ENCODE measurements at regions not wholly inside any gene's neighbourhood (a gene's known extent, or its start where the extent isn't known, plus 50 kb on each side); places are given as distances from the start of the nearest gene placed in this dataset.

DNA sequence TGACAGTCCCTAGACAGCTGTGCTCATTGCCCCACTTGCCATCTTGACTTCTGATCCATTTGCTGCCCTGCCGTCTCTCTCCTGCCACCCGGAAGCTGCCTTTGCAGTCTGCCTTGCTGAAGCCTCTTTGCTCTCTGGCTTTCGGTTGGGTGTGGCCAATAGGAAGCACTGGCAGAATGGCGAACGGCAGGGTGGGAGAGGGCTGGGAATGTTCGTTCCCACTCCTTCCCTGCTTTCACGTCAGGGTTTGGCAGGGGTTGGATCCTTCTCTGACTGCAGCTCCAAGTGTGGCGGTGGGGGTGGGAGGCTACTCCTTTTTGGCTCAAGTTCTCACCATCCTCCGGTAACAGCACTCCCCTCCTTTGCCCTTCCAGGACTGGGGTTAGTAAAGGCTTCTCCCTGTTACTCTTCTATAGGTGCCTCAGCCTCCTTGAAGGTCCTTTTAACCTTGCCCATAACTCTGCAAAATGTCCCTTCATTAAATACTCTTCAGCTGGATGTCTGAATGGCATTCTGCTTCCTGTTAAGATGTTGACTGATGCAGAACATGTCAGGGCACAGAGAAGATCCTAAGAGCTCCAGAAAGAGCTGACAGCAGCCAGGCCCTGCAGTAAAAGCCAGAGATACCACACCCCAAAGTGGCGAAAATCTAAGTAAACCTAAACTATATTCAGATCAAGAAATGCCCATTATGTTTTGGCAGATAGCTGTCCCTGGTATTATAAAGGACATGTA is 299.7 kb downstream of the CDCA7 start:
- Mint-ChIP-seq H3K27me3 (peaks cover 4% of the 10 kb centered on the region), H3K9me3 (no peaks in the 10 kb centered on the region), H3K36me3 (no peaks in the 10 kb centered on the region), H3K4me3 (no peak overlapping the region), H3K4me1 (no peaks in the 10 kb centered on the region), H3K27ac (no peak overlapping the region)

GRCh38 chr2:173654896-173655265 is 300.2 kb downstream of the CDCA7 start:
- Mint-ChIP-seq H3K4me1 (no peaks in the 10 kb centered on the region), H3K27ac (no peak overlapping the region), H3K9me3 (no peaks in the 10 kb centered on the region), H3K27me3 (peaks cover 4% of the 10 kb centered on the region), H3K4me3 (no peak overlapping the region), H3K36me3 (no peaks in the 10 kb centered on the region)

- Mint-ChIP-seq H3K27me3 (peaks cover 5% of the 10 kb centered on the region), H3K4me3 (no peak overlapping the region), H3K9me3 (no peaks in the 10 kb centered on the region), H3K36me3 (no peaks in the 10 kb centered on the region), H3K4me1 (no peaks in the 10 kb centered on the region), H3K27ac (no peak overlapping the region)
These were observed 301.4 kb downstream of the CDCA7 start for GRCh38 chr2:173656086-173656485.

GRCh38 chr2:173657996-173658717 is 303.5 kb downstream of the CDCA7 start:
- no peaks in the 10 kb centered on the region for H3K9me3 Mint-ChIP-seq
- no peaks in the 10 kb centered on the region for H3K36me3 Mint-ChIP-seq
- no peak overlapping the region for H3K4me3 Mint-ChIP-seq
- H3K27me3 Mint-ChIP-seq: peaks cover 7% of the 10 kb centered on the region
- H3K4me1 Mint-ChIP-seq: no peaks in the 10 kb centered on the region
- H3K27ac Mint-ChIP-seq: no peak overlapping the region

- Mint-ChIP-seq H3K36me3 (no peaks in the 10 kb centered on the region), H3K4me1 (no peaks in the 10 kb centered on the region), H3K4me3 (no peak overlapping the region), H3K9me3 (no peaks in the 10 kb centered on the region), H3K27ac (no peak overlapping the region), H3K27me3 (peaks cover 8% of the 10 kb centered on the region)
These were observed 304.3 kb downstream of the CDCA7 start for GRCh38 chr2:173658946-173659371.

- H3K9me3 Mint-ChIP-seq: no peaks in the 10 kb centered on the region
- peaks cover 8% of the 10 kb centered on the region for H3K27me3 Mint-ChIP-seq
- no peaks in the 10 kb centered on the region for H3K36me3 Mint-ChIP-seq
- no peaks in the 10 kb centered on the region for H3K4me1 Mint-ChIP-seq
- no peak overlapping the region for H3K4me3 Mint-ChIP-seq
- H3K27ac Mint-ChIP-seq: no peak overlapping the region
These were observed 304.8 kb downstream of the CDCA7 start for GRCh38 chr2:173659509-173659908.

GRCh38 chr2:173661586-173661985 is 303.6 kb downstream of the SP3 start:
- Mint-ChIP-seq H3K4me1 (no peaks in the 10 kb centered on the region), H3K36me3 (no peaks in the 10 kb centered on the region), H3K9me3 (no peaks in the 10 kb centered on the region), H3K27ac (no peak overlapping the region), H3K4me3 (no peak overlapping the region), H3K27me3 (peaks cover 12% of the 10 kb centered on the region)

GRCh38 chr2:173663353-173663752 is 301.8 kb downstream of the SP3 start:
- H3K36me3 Mint-ChIP-seq: no peaks in the 10 kb centered on the region
- peaks cover 12% of the 10 kb centered on the region for H3K27me3 Mint-ChIP-seq
- H3K9me3 Mint-ChIP-seq: no peaks in the 10 kb centered on the region
- H3K27ac Mint-ChIP-seq: no peak overlapping the region
- no peak overlapping the region for H3K4me3 Mint-ChIP-seq
- no peaks in the 10 kb centered on the region for H3K4me1 Mint-ChIP-seq

- H3K4me3 Mint-ChIP-seq: no peak overlapping the region
- H3K27me3 Mint-ChIP-seq: peaks cover 12% of the 10 kb centered on the region
- H3K27ac Mint-ChIP-seq: no peak overlapping the region
These were observed 301.2 kb downstream of the SP3 start for GRCh38 chr2:173663835-173664512.

DNA sequence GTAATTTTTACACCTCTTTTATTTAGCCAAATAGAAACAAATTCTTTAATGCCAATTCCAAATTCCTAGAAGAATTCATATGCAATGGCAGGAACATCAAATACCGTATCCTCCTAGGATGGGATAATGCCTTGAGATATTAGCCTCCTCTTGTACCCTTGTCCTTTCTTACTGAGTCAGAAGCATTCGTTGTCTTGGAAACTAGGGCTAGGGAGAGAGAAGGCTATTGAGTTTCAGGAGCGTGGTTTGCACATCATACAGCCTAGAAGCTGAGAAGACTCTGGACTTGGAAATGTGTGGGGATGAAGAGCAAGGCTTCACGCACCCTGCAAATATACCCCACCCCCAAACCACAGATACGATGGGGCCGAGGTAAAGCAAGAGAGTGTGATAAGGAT is 300.7 kb downstream of the SP3 start:
- H3K4me1 Mint-ChIP-seq: no peaks in the 10 kb centered on the region
- H3K36me3 Mint-ChIP-seq: no peaks in the 10 kb centered on the region
- no peak overlapping the region for H3K27ac Mint-ChIP-seq
- H3K27me3 Mint-ChIP-seq: peaks cover 12% of the 10 kb centered on the region
- no peak overlapping the region for H3K4me3 Mint-ChIP-seq
- no peaks in the 10 kb centered on the region for H3K9me3 Mint-ChIP-seq

More at GRCh38 chr2:173663835-173664512, 301.2 kb downstream of the SP3 start:
- Mint-ChIP-seq H3K9me3 (no peaks in the 10 kb centered on the region), H3K36me3 (no peaks in the 10 kb centered on the region), H3K4me1 (no peaks in the 10 kb centered on the region)

DNA sequence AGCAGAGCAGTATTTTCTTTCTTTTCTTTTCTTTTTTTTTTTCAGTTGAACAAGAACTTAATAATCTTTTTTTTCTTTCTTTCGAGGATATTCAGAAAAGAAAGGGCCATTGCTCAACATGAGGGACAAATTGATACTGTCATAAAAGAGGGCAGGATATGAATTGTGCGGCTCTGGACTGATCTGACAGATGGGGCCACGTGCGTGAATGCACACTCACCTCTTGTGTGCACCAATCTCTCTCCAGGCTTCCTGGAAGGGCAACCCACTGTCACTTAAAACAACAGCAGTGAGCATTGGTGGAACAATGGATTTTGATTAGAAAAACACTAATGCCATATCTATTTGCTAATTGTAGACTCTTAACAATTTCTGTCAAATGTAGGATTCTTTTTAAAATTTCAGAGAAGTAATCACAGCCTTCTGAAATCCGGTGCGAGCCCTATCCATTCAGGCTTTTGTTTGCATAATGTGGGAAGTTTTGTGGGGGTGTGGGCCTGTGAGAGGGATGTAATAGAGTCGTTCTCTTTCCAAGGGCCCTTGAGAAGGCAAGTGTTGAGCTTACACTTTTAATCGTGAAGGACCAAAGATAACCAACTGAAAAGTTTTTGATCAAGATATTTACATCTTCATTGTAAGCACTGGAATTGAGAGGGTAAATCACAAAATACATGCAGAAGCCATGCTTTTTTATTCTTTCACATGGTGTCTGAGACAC is 298.8 kb downstream of the SP3 start:
- Mint-ChIP-seq H3K27ac (no peak overlapping the region), H3K36me3 (no peaks in the 10 kb centered on the region), H3K9me3 (no peaks in the 10 kb centered on the region)

DNA sequence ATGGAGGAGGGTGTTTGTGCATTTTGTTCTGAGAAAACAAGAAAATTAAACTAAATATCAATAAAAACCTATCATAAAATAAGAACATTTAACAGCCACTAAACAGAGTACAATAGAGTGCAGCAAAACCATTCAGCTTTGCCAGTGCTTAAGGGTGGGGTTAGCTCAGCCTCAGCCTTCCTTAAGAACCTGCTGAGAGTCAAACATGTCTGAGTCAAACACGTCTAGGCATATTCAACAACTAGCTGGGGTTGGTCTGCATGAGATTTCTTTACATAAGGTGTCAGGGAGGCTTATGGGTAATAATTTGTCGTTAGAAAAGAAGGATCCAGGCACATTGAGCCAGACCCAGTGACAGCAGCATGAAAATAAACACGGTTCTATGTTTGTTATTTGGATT is 298.2 kb downstream of the SP3 start:
- Mint-ChIP-seq H3K9me3 (no peaks in the 10 kb centered on the region), H3K4me1 (no peaks in the 10 kb centered on the region), H3K4me3 (no peak overlapping the region), H3K36me3 (no peaks in the 10 kb centered on the region), H3K27ac (no peak overlapping the region), H3K27me3 (peaks cover 15% of the 10 kb centered on the region)

More for the DNA sequence above, 298.8 kb downstream of the SP3 start:
- Mint-ChIP-seq H3K4me3 (no peak overlapping the region), H3K4me1 (no peaks in the 10 kb centered on the region), H3K27me3 (peaks cover 12% of the 10 kb centered on the region)

- Mint-ChIP-seq H3K9me3 (no peaks in the 10 kb centered on the region), H3K4me3 (no peak overlapping the region), H3K27ac (no peak overlapping the region), H3K4me1 (no peaks in the 10 kb centered on the region), H3K36me3 (no peaks in the 10 kb centered on the region), H3K27me3 (peaks cover 15% of the 10 kb centered on the region)
These were observed 297.8 kb downstream of the SP3 start for GRCh38 chr2:173667415-173667814.

DNA sequence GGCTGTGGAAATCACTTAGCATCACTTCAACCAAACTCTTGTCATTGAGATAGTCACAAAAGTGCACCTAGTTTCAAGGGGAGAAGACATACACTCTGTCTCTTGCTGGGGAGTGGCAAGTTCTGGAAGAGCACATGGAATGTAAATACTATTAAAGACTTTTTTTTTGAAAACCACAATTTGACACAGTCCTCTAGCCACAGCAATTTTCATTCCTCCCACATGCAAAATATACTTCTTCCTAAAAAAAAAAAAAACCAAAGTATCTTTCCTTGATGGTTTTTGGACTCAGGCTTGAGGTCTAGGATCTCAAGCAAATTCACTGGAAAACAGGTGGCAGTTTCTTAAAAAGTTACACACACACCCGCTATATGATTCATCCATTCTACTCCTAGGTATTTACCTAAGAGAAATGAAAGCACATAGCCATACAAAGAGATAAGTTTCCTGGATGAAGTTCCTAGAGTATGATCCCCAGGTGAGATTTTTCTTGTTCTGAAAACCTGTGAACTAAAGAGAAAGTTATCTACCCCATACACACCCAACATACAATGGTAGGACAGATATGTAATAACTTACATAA is 295.8 kb downstream of the SP3 start:
- no peaks in the 10 kb centered on the region for H3K36me3 Mint-ChIP-seq
- H3K27ac Mint-ChIP-seq: no peak overlapping the region
- peaks cover 15% of the 10 kb centered on the region for H3K27me3 Mint-ChIP-seq
- no peaks in the 10 kb centered on the region for H3K4me1 Mint-ChIP-seq
- no peak overlapping the region for H3K4me3 Mint-ChIP-seq
- no peaks in the 10 kb centered on the region for H3K9me3 Mint-ChIP-seq

- Mint-ChIP-seq H3K4me1 (no peaks in the 10 kb centered on the region), H3K27ac (no peak overlapping the region), H3K36me3 (no peaks in the 10 kb centered on the region), H3K4me3 (no peak overlapping the region), H3K27me3 (peaks cover 15% of the 10 kb centered on the region), H3K9me3 (no peaks in the 10 kb centered on the region)
These were observed 295.3 kb downstream of the SP3 start for GRCh38 chr2:173669888-173670287.

All from activated naive CD4-positive, alpha-beta T cell treated with anti-CD3 and anti-CD28 coated beads, Interleukin-2, amount 50 U/mL, for 24 hours (primary cell).